GM18508 (cell line): ENCODE measurements at regions not wholly inside any gene's neighbourhood (a gene's known extent, or its start where the extent isn't known, plus 50 kb on each side); places are given as distances from the start of the nearest gene placed in this dataset.

Experiments
- ATAC-seq: cut with Tn5 transposase; IDR thresholded peaks from one replicate; pipeline ENCODE4 v1.9.1; 2021; ENCODE audit warnings: moderate number of reproducible peaks; ENCODE audit not compliant: insufficient read depth, unreplicated experiment

- no peak for ATAC-seq
These were observed 104.7 kb upstream of the PKDCC start for GRCh38 chr2:41943159-41943558.

GRCh38 chr2:41944220-41944880, 103.5 kb upstream of the PKDCC start:
- ATAC-seq = no peak

- no peak for ATAC-seq
These were observed 100.0 kb upstream of the PKDCC start for GRCh38 chr2:41947701-41948396.

- ATAC-seq = no peak
These were observed 99.4 kb upstream of the PKDCC start for GRCh38 chr2:41948397-41948763.

- ATAC-seq = no peak
These were observed 98.5 kb upstream of the PKDCC start for GRCh38 chr2:41949091-41949882.

GRCh38 chr2:41949883-41950665, 97.7 kb upstream of the PKDCC start:
- ATAC-seq = no peak

- no peak for ATAC-seq
These were observed 97.2 kb upstream of the PKDCC start for GRCh38 chr2:41950666-41950960.

- no peak for ATAC-seq
These were observed 93.2 kb upstream of the PKDCC start for GRCh38 chr2:41954304-41955291.

- ATAC-seq = peak; percentile 37
These were observed 92.3 kb upstream of the PKDCC start for GRCh38 chr2:41955316-41956043.

GRCh38 chr2:41957431-41957830, 90.4 kb upstream of the PKDCC start:
- no peak for ATAC-seq

- ATAC-seq = no peak
These were observed 89.6 kb upstream of the PKDCC start for GRCh38 chr2:41958251-41958650.

- ATAC-seq = no peak
These were observed 89.0 kb upstream of the PKDCC start for GRCh38 chr2:41958775-41959174.

- ATAC-seq = no peak
These were observed 88.1 kb upstream of the PKDCC start for GRCh38 chr2:41959760-41960159.

GRCh38 chr2:41962922-41963622, 84.7 kb upstream of the PKDCC start:
- no peak for ATAC-seq

GRCh38 chr2:41963661-41964525, 83.9 kb upstream of the PKDCC start:
- no peak for ATAC-seq

GRCh38 chr2:41965173-41965908, 82.5 kb upstream of the PKDCC start:
- ATAC-seq = no peak

- no peak for ATAC-seq
These were observed 81.9 kb upstream of the PKDCC start for GRCh38 chr2:41965909-41966295.
